WTC11 (cell line): ENCODE measurements at regions not wholly inside any gene's neighbourhood (a gene's known extent, or its start where the extent isn't known, plus 50 kb on each side); places are given as distances from the start of the nearest gene placed in this dataset.

Experiments used
- ELF4 ChIP-seq: sonication (generic); formaldehyde crosslinking; IDR thresholded peaks from 2 replicates; pipeline ENCODE4 v1.8.1; 2022; ENCODE audit warnings: low read depth, mild to moderate bottlenecking, moderate library complexity, missing genetic modification reagents
- FOXJ3 ChIP-seq: sonication (generic); formaldehyde crosslinking; IDR thresholded peaks from 2 replicates; pipeline ENCODE4 v1.9.0; 2021; ENCODE audit warnings: missing genetic modification reagents, mild to moderate bottlenecking, borderline replicate concordance
- HMGXB4 ChIP-seq: sonication (generic); formaldehyde crosslinking; IDR thresholded peaks from 2 replicates; pipeline ENCODE4 v1.8.1; 2023; ENCODE audit warnings: mild to moderate bottlenecking, moderate library complexity, missing genetic modification reagents
- IRF1 ChIP-seq: sonication (generic); formaldehyde crosslinking; IDR thresholded peaks from 2 replicates; pipeline ENCODE4 v1.8.0; 2023; ENCODE audit warnings: missing genetic modification reagents
- JUN ChIP-seq: sonication (generic); formaldehyde crosslinking; IDR thresholded peaks from 2 replicates; pipeline ENCODE4 v1.8.0; 2023; ENCODE audit warnings: mild to moderate bottlenecking, missing genetic modification reagents
- KAT7 ChIP-seq: sonication (generic); formaldehyde crosslinking; IDR thresholded peaks from 2 replicates; pipeline ENCODE4 v1.8.1; 2023; ENCODE audit warnings: missing genetic modification reagents, mild to moderate bottlenecking, borderline replicate concordance
- MAX ChIP-seq: sonication (generic); formaldehyde crosslinking; IDR thresholded peaks from 2 replicates; pipeline ENCODE4 v1.8.0; 2022; ENCODE audit warnings: mild to moderate bottlenecking, missing genetic modification reagents
- NR3C1 ChIP-seq: sonication (generic); formaldehyde crosslinking; conservative IDR thresholded peaks from 2 replicates; pipeline ENCODE4 v1.8.1; 2023; ENCODE audit warnings: low read depth, mild to moderate bottlenecking, missing genetic modification reagents
- SP1 ChIP-seq: sonication (generic); formaldehyde crosslinking; conservative IDR thresholded peaks from 2 replicates; pipeline ENCODE4 v1.8.1; 2022; ENCODE audit warnings: missing genetic modification reagents
- TEAD4 ChIP-seq: sonication (generic); formaldehyde crosslinking; IDR thresholded peaks from 2 replicates; pipeline ENCODE4 v1.8.0; 2022; ENCODE audit warnings: mild to moderate bottlenecking, missing genetic modification reagents
- ZNF232 ChIP-seq: sonication (generic); formaldehyde crosslinking; IDR thresholded peaks from 2 replicates; pipeline ENCODE4 v1.8.0; 2022; ENCODE audit warnings: mild to moderate bottlenecking, missing genetic modification reagents
- TF ChIP-seq, protein P1 (sequence below): fragments of 200-600 bp; IDR thresholded peaks from 2 replicates; pipeline ENCODE4 v1.8.0; 2022; ENCODE audit warnings: antibody characterized with exemption

DNA sequence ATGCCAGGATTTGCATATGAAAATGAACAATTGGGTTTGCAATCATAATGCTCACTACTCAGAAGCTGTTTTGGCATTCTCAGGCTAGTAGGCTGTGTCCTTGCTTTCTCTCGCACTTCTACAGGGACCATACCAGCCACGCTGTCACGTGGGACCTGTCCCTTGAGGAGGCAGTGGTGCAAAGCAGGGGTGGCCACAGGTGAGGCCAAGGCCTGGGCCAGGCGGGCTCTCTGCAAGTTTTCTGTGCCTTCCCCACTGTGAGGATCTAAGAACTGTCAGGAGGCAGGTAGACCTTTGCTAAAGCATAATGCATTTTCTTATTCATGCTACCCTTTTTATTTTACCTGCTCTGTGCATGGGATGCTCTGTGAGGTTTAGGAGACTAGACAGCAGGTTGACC lies 89.4 kb upstream of the IRS2 start:
- TF ChIP-seq, protein P1, sequence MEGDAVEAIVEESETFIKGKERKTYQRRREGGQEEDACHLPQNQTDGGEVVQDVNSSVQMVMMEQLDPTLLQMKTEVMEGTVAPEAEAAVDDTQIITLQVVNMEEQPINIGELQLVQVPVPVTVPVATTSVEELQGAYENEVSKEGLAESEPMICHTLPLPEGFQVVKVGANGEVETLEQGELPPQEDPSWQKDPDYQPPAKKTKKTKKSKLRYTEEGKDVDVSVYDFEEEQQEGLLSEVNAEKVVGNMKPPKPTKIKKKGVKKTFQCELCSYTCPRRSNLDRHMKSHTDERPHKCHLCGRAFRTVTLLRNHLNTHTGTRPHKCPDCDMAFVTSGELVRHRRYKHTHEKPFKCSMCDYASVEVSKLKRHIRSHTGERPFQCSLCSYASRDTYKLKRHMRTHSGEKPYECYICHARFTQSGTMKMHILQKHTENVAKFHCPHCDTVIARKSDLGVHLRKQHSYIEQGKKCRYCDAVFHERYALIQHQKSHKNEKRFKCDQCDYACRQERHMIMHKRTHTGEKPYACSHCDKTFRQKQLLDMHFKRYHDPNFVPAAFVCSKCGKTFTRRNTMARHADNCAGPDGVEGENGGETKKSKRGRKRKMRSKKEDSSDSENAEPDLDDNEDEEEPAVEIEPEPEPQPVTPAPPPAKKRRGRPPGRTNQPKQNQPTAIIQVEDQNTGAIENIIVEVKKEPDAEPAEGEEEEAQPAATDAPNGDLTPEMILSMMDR, result no peak
- TF ChIP-seq SP1 (CRISPR knock-in tag), result no peak
- TF ChIP-seq KAT7, result no peak
- TF ChIP-seq HMGXB4, result no peak
- TF ChIP-seq IRF1, result no peak
- no peak for TF ChIP-seq ELF4 (CRISPR knock-in tag)
- no peak for TF ChIP-seq ZNF232 (CRISPR knock-in tag)
- TF ChIP-seq NR3C1 (CRISPR knock-in tag), result no peak
- TF ChIP-seq TEAD4 (CRISPR knock-in tag), result no peak
- no peak for TF ChIP-seq FOXJ3 (CRISPR knock-in tag)
- no peak for TF ChIP-seq JUN
- no peak for TF ChIP-seq MAX (CRISPR knock-in tag)
